HepG2 (cell line): ENCODE measurements at regions not wholly inside any gene's neighbourhood (a gene's known extent, or its start where the extent isn't known, plus 50 kb on each side); places are given as distances from the start of the nearest gene placed in this dataset.

Source experiments
- ATAC-seq: fragments of 200-7000 bp; cut with Tn5 transposase; 3 replicates; pipeline ENCODE4 v1.9.1; 2020; ENCODE audit warnings: mild to moderate bottlenecking, moderate library complexity
- BruUV-seq: library from RNA; stranded (reverse); fragments of 400-500 nt; replicated peaks from 2 replicates; lab custom pipeline; 2021; lab: Mats Ljungman, UMichigan
- CTCF ChIA-PET: fragments of 300-600 bp; formaldehyde crosslinking; extraction: SDS; loops from one replicate; lab custom pipeline; 2021; ENCODE audit warnings: low total read pairs, inconsistent platforms, low intra/inter-chr PET ratio; lab: Yijun Ruan, JAX
- POLR2A ChIA-PET: fragments of 350-600 bp; sonication (Branson Sonifier 250); formaldehyde crosslinking; loops from one replicate; lab custom pipeline; 2020; ENCODE audit warnings: antibody characterized with exemption, inconsistent platforms; lab: Yijun Ruan, JAX
- DNase-seq: peaks from one replicate; pipeline ENCODE4 v3.0.0-alpha.2; 2015; ENCODE audit warnings: low spot score
- FAIRE-seq: peaks from 3 replicates; lab custom pipeline; 2011; peaks lifted over from hg19 to GRCh38; lab: Jason Lieb, UNC
- H2AFZ ChIP-seq: one replicate; pipeline ENCODE4 v1.6.1; 2011; ENCODE audit warnings: low read length, inconsistent platforms
- H3K27ac ChIP-seq: fragments of 300-600 bp; 3 replicates; pipeline ENCODE4 v1.8.0; 2011; ENCODE audit warnings: mixed run types, mild to moderate bottlenecking, mixed read lengths, low read length, inconsistent platforms; ENCODE audit not compliant: insufficient read depth; ENCODE audit errors: extremely low read length
- H3K27me3 ChIP-seq, 2 experiments: fragments of 200-600 bp in 1 of 2; 2 replicates in 1 of 2; 3 replicates in 1 of 2; pipeline versions ENCODE4 v1.6.0 to v1.8.0; 2011; ENCODE audit warnings: low read length in 2 of 2, mild to moderate bottlenecking in 2 of 2, moderate library complexity in 2 of 2, inconsistent platforms in 1 of 2; ENCODE audit not compliant: insufficient read depth in 2 of 2, control insufficient read depth in 1 of 2
- H3K36me3 ChIP-seq, 2 experiments: fragments of 200-600 bp in 1 of 2; replicated peaks in 1 of 2; 2 replicates in 1 of 2; 3 replicates in 1 of 2; pipeline versions ENCODE4 v1.5.1 to v1.8.0; 2011; ENCODE audit warnings: low read length in 2 of 2, inconsistent platforms in 1 of 2; ENCODE audit not compliant: insufficient read depth in 2 of 2, control insufficient read depth in 1 of 2
- H3K4me1 ChIP-seq: 2 replicates; pipeline ENCODE4 v1.5.1; 2012; ENCODE audit warnings: low read length, inconsistent platforms; ENCODE audit not compliant: insufficient read depth
- H3K4me2 ChIP-seq: 2 replicates; pipeline ENCODE4 v1.6.0; 2011; ENCODE audit warnings: low read depth, low read length, inconsistent platforms
- H3K4me3 ChIP-seq, 3 experiments: fragments of 200-600 bp in 1 of 3; sonication (generic), shearing (Covaris generic) in 1 of 3; replicated peaks in 1 of 3; 2 replicates each; pipeline ENCODE4 v1.5.1; 2011 to 2016; ENCODE audit warnings: low read length in 3 of 3, inconsistent platforms in 2 of 3, low read depth in 2 of 3, mild to moderate bottlenecking in 2 of 3, control low read depth in 1 of 3, mixed read lengths in 1 of 3; ENCODE audit not compliant: insufficient read depth in 1 of 3
- H3K79me2 ChIP-seq: one replicate; pipeline ENCODE4 v1.6.1; 2011; ENCODE audit warnings: low read length, inconsistent platforms; ENCODE audit not compliant: insufficient read depth
- H3K9ac ChIP-seq: 2 replicates; pipeline ENCODE4 v1.6.0; 2011; ENCODE audit warnings: mild to moderate bottlenecking, low read depth, low read length, inconsistent platforms; ENCODE audit not compliant: insufficient read depth
- H3K9me3 ChIP-seq: 2 replicates; pipeline ENCODE4 v1.5.1; 2012; ENCODE audit warnings: mild to moderate bottlenecking, low read length
- H4K20me1 ChIP-seq: 2 replicates; pipeline ENCODE4 v1.6.0; 2011; ENCODE audit warnings: inconsistent platforms, mild to moderate bottlenecking, low read length, moderate library complexity; ENCODE audit not compliant: insufficient read depth
- MAFK ChIP-seq, 2 experiments: IDR thresholded peaks in 1 of 2; conservative IDR thresholded peaks in 1 of 2; 2 replicates each; pipeline ENCODE4 v1.6.1; 2011; ENCODE audit warnings: improper control_type of control experiment in 2 of 2, low read length in 2 of 2
- MZF1 ChIP-seq: sonication (generic); formaldehyde crosslinking; IDR thresholded peaks from 2 replicates; pipeline ENCODE4 v1.8.1; 2023; ENCODE audit warnings: mild to moderate bottlenecking, missing genetic modification reagents, borderline replicate concordance
- NFE2L2 ChIP-seq: fragments of 150-350 bp; IDR thresholded peaks from 2 replicates; pipeline ENCODE4 v1.6.1; 2014; ENCODE audit warnings: low read length
- SNAPC4 ChIP-seq: sonication (generic); formaldehyde crosslinking; IDR thresholded peaks from 2 replicates; pipeline ENCODE4 v1.4.0; 2020; ENCODE audit warnings: mild to moderate bottlenecking, missing genetic modification reagents
- ZBTB1 ChIP-seq: sonication (generic); formaldehyde crosslinking; IDR thresholded peaks from 2 replicates; pipeline ENCODE4 v1.4.0; 2020; ENCODE audit warnings: missing genetic modification reagents, borderline replicate concordance
- in situ Hi-C: cut with HindIII; loops from 2 replicates; pipeline ENCODE4 v1.10.0; 2017; ENCODE audit warnings: low pct_unique_long_range_greater_than_20kb; ENCODE audit not compliant: extremely low pct_ligation_motif_present
- intact Hi-C: fragments of 100-400 bp; cut with micrococcal nuclease; formaldehyde crosslinking; loops from one replicate; pipeline ENCODE4 v1.10.0; 2022; ENCODE audit not compliant: unreplicated experiment

- TF ChIP-seq SNAPC4 (CRISPR knock-in tag): no peak
- no peak for TF ChIP-seq ZBTB1 (CRISPR knock-in tag)
- TF ChIP-seq, all 625 proteins: peak for 0
Observed at GRCh38 chr10:120111628-120112027, 219.1 kb downstream of the SEC23IP start (continued).

GRCh38 chr10:120112809-120113208 lies 220.3 kb downstream of the SEC23IP start:
- BruUV-seq: no TSS peak
- ChIA-PET CTCF (no interaction called here), POLR2A (no interaction called here)
- DNase-seq (no peak), ATAC-seq (no peak), FAIRE-seq (no peak)
- intact Hi-C loops (no loop called here), in situ Hi-C loops (no loop called here)
- no peaks in the 10 kb centered on the region for H3K4me1 ChIP-seq
- no peaks in the 10 kb centered on the region for H3K9me3 ChIP-seq
- H2AFZ ChIP-seq: no peak overlapping the region
- no peak for TF ChIP-seq MZF1
- TF ChIP-seq MAFK (conservative IDR thresholded peaks at IDR 0.05 in 1 of 2, IDR thresholded peaks at IDR 0.05 in 1 of 2; ENCODE audit: low read length in 2 of 2): peak in 1 of 2 experiments; percentile 43; a peak in 3 of 4 replicates
- TF ChIP-seq NFE2L2: peak; percentile 52; the same call in 1 of the 2 replicates
- H3K9ac ChIP-seq: no peak overlapping the region
- H3K79me2 ChIP-seq: no peaks in the 10 kb centered on the region
- H3K36me3 ChIP-seq: no peaks in the 10 kb centered on the region
- H3K27ac ChIP-seq: no peak overlapping the region
- no peak overlapping the region for H3K4me2 ChIP-seq
- H4K20me1 ChIP-seq: no peaks in the 10 kb centered on the region
- H3K4me3 ChIP-seq: no peak overlapping the region
- H3K27me3 ChIP-seq: peaks cover 0 to 4% of the 10 kb centered on the region in 2 experiments; a peak in 2 of 5 replicates
